ENCODE measurements at regions not wholly inside any gene's neighbourhood (a gene's known extent, or its start where the extent isn't known, plus 50 kb on each side); places are given as distances from the start of the nearest gene placed in this dataset.

- BruUV-seq (replicated peaks): no TSS peak
- Histone ChIP-seq H3K4me2 (ENCODE audit: insufficient read depth, low read length) (no peak overlapping the region), H3K9me3 (replicated peaks; ENCODE audit: control insufficient read depth, insufficient read depth, low read depth, low read length) (no peaks in the 10 kb centered on the region), H3K9ac (ENCODE audit: insufficient read depth in 1 of 2, low read depth in 2 of 2, low read length in 2 of 2) (no peak overlapping the region), H2AFZ (ENCODE audit: low read depth, low read length) (no peak overlapping the region), H3K4me3 (no peak overlapping the region), H3K36me3 (ENCODE audit: control insufficient read depth, insufficient read depth, low read length) (no peaks in the 10 kb centered on the region), H4K20me1 (replicated peaks; ENCODE audit: control insufficient read depth, insufficient read depth, low read length) (no peaks in the 10 kb centered on the region), H3K79me2 (ENCODE audit: control insufficient read depth, insufficient read depth, low read length) (no peaks in the 10 kb centered on the region), H3K9me1 (ENCODE audit: control insufficient read depth, insufficient read depth, low read length) (no peaks in the 10 kb centered on the region), H3K27ac (ENCODE audit: extremely low read depth, low read depth, low read length) (no peak overlapping the region), H3K27me3 (ENCODE audit: control insufficient read depth in 2 of 2, insufficient read depth in 2 of 2, low read length in 2 of 2) (no peaks in the 10 kb centered on the region), H3K4me1 (replicated peaks in 1 of 2; ENCODE audit: control insufficient read depth in 2 of 2, insufficient read depth in 2 of 2, low read length in 2 of 2) (no peaks in the 10 kb centered on the region)
- DNase-seq (ENCODE audit: extremely low read depth in 1 of 4, low spot score in 3 of 4) (no peak), ATAC-seq (no peak), FAIRE-seq (no peak)
- 0% methylated on average over 1 of the region's 1 CpG for WGBS (ENCODE audit: insufficient coverage, low coverage, missing lambda C conversion rate)
- in situ Hi-C loops (cut with MboI) (no loop called here), intact Hi-C loops (cut with micrococcal nuclease) (no loop called here)
- CTCF ChIA-PET (ENCODE audit: low intra/inter-chr PET ratio): no interaction called here
- POLR2A ChIA-PET: no interaction called here
- no peak for TF ChIP-seq ZNF274 (IDR thresholded peaks at IDR 0.05; ENCODE audit: borderline replicate concordance, low read depth, low read length)
- no peak for TF ChIP-seq NFIC (IDR thresholded peaks at IDR 0.05)
- TF ChIP-seq ZNF134 (CRISPR knock-in tag; conservative IDR thresholded peaks at IDR 0.05): no peak
Measured at GRCh38 chr3:159739166-159739565, 249.5 kb upstream of the IL12A start.

- H3K36me3 ChIP-seq (ENCODE audit: control insufficient read depth, insufficient read depth, low read length): no peaks in the 10 kb centered on the region
- intact Hi-C loops (cut with micrococcal nuclease): no loop called here
- H4K20me1 ChIP-seq (replicated peaks; ENCODE audit: control insufficient read depth, insufficient read depth, low read length): no peaks in the 10 kb centered on the region
- ATAC-seq (no peak), DNase-seq (ENCODE audit: extremely low read depth in 1 of 4, low spot score in 3 of 4) (no peak), FAIRE-seq (no peak)
- no peak overlapping the region for H3K9ac ChIP-seq (ENCODE audit: insufficient read depth in 1 of 2, low read depth in 2 of 2, low read length in 2 of 2)
- H3K4me1 ChIP-seq (replicated peaks in 1 of 2; ENCODE audit: control insufficient read depth in 2 of 2, insufficient read depth in 2 of 2, low read length in 2 of 2): no peaks in the 10 kb centered on the region
- ChIA-PET CTCF (ENCODE audit: low intra/inter-chr PET ratio) (no interaction called here), POLR2A (no interaction called here)
- no peaks in the 10 kb centered on the region for H3K9me1 ChIP-seq (ENCODE audit: control insufficient read depth, insufficient read depth, low read length)
- no peak overlapping the region for H3K4me2 ChIP-seq (ENCODE audit: insufficient read depth, low read length)
- H3K27ac ChIP-seq (ENCODE audit: extremely low read depth, low read depth, low read length): no peak overlapping the region
- in situ Hi-C loops (cut with MboI): no loop called here
- H3K4me3 ChIP-seq: no peak overlapping the region
- BruUV-seq (replicated peaks): no TSS peak
- H2AFZ ChIP-seq (ENCODE audit: low read depth, low read length): no peak overlapping the region
- H3K27me3 ChIP-seq (ENCODE audit: control insufficient read depth in 2 of 2, insufficient read depth in 2 of 2, low read length in 2 of 2): no peaks in the 10 kb centered on the region
- no peaks in the 10 kb centered on the region for H3K9me3 ChIP-seq (replicated peaks; ENCODE audit: control insufficient read depth, insufficient read depth, low read depth, low read length)
- WGBS (ENCODE audit: insufficient coverage, low coverage, missing lambda C conversion rate): 0% methylated on average over 2 of the region's 2 CpGs
- no peaks in the 10 kb centered on the region for H3K79me2 ChIP-seq (ENCODE audit: control insufficient read depth, insufficient read depth, low read length)
- no peak for TF ChIP-seq ZNF197 (CRISPR knock-in tag; IDR thresholded peaks at IDR 0.05; ENCODE audit: low read depth)
- TF ChIP-seq ZKSCAN1 (IDR thresholded peaks at IDR 0.05; ENCODE audit: low read depth, low read length): no peak
- no peak for TF ChIP-seq SMAD4 (CRISPR knock-in tag; conservative IDR thresholded peaks at IDR 0.05)
- TF ChIP-seq REST (IDR thresholded peaks at IDR 0.05; ENCODE audit: borderline replicate concordance): no peak
- TF ChIP-seq REST (CRISPR knock-in tag; IDR thresholded peaks at IDR 0.05; ENCODE audit: low read depth): no peak
- TF ChIP-seq MLX (CRISPR knock-in tag; conservative IDR thresholded peaks at IDR 0.05): no peak
- no peak for TF ChIP-seq BMI1 (IDR thresholded peaks at IDR 0.05; ENCODE audit: low read length)
Measured at GRCh38 chr3:159739969-159740368, 248.7 kb upstream of the IL12A start.
